ENCODE measurements at regions not wholly inside any gene's neighbourhood (a gene's known extent, or its start where the extent isn't known, plus 50 kb on each side); places are given as distances from the start of the nearest gene placed in this dataset.

GRCh38 chr1:56147034-56147433 is 432.3 kb downstream of the PLPP3 start:
- no peaks in the 10 kb centered on the region for H3K9me3 ChIP-seq (ENCODE audit: insufficient read depth in 2 of 2, low read depth in 1 of 2, low read length in 1 of 2)
- H3K27ac ChIP-seq (ENCODE audit: low read depth, low read length) = no peak overlapping the region
- H3K56ac ChIP-seq (replicated peaks; ENCODE audit: insufficient read length, low read depth, low read length) = no peak overlapping the region
- H4K8ac ChIP-seq (ENCODE audit: extremely low read depth, insufficient read depth, low read length) = no peak overlapping the region
- no peak overlapping the region for H3K4me3 ChIP-seq (ENCODE audit: extremely low read depth in 1 of 4, insufficient read depth in 2 of 4, low read depth in 3 of 4, low read length in 4 of 4)
- H4K5ac ChIP-seq (ENCODE audit: insufficient read length, low read depth, low read length) = no peak overlapping the region
- H3K18ac ChIP-seq (ENCODE audit: extremely low read depth, low read length) = no peak overlapping the region
- no peak overlapping the region for H2AFZ ChIP-seq (ENCODE audit: low read length)
- H3K14ac ChIP-seq (ENCODE audit: insufficient read length) = no peak overlapping the region
- no peak overlapping the region for H2AK5ac ChIP-seq (ENCODE audit: low read depth, low read length)
- no peak overlapping the region for H3K9ac ChIP-seq (replicated peaks in 1 of 4; ENCODE audit: extremely low read depth in 1 of 4, low read depth in 3 of 4, low read length in 3 of 4)
- H2BK20ac ChIP-seq (ENCODE audit: low read length) = no peak overlapping the region
- H3K27me3 ChIP-seq (replicated peaks in 1 of 4; ENCODE audit: control insufficient read depth in 3 of 4, extremely low read depth in 1 of 4, insufficient read depth in 3 of 4, low read length in 3 of 4) = peaks cover 0 to 2% (median 0%) of the 10 kb centered on the region in 4 experiments; a peak in 2 of 7 replicates
- H2BK5ac ChIP-seq (ENCODE audit: low read depth, low read length) = no peak overlapping the region
- no peak overlapping the region for H3K4ac ChIP-seq (replicated peaks; ENCODE audit: insufficient read length, low read depth, low read length)
- H3K23me2 ChIP-seq (ENCODE audit: low read depth, low read length) = no peaks in the 10 kb centered on the region
- ChIA-PET POLR2A (ENCODE audit: partially characterized antibody) (no interaction called here), CTCF (ENCODE audit: partially characterized antibody) (interaction anchor here (0.8 to 1.6 kb wide), 6 partner anchors 11 to 438 kb away, joined by 3 to 6 read pairs (median 3); no protein-coding TSS in a partner anchor)
- TF ChIP-seq CHD2 (IDR thresholded peaks at IDR 0.05; ENCODE audit: low read length) (no peak), EGR1 (IDR thresholded peaks at IDR 0.05; ENCODE audit: borderline replicate concordance, low read depth, low read length) (no peak), TEAD4 (IDR thresholded peaks at IDR 0.05; ENCODE audit: low read depth, low read length) (no peak)
- H2BK15ac ChIP-seq (ENCODE audit: low read length) = no peak overlapping the region
- no peaks in the 10 kb centered on the region for H4K20me1 ChIP-seq (replicated peaks in 1 of 2; ENCODE audit: control insufficient read depth in 1 of 2, insufficient read depth in 2 of 2, low read length in 2 of 2)
- H3K79me1 ChIP-seq (ENCODE audit: low read depth, low read length) = no peaks in the 10 kb centered on the region
- no peak overlapping the region for H2BK12ac ChIP-seq (ENCODE audit: low read depth, low read length)
- no peaks in the 10 kb centered on the region for H3K79me2 ChIP-seq (ENCODE audit: control insufficient read depth in 1 of 2, insufficient read depth in 2 of 2, low read length in 2 of 2)
- no peak overlapping the region for H4K91ac ChIP-seq (replicated peaks; ENCODE audit: insufficient read length, low read length)
- 96% methylated on average over 2 of the region's 2 CpGs; no CpG with 5 or more reads in 1 of the 2 experiments for WGBS, 2 experiments (ENCODE audit: extremely low coverage in 1 of 2, insufficient coverage in 1 of 2, insufficient read length in 1 of 2, insufficient replicate concordance in 2 of 2, low coverage in 1 of 2, low lambda C conversion rate in 2 of 2, missing lambda C conversion rate in 1 of 2)
- no peak overlapping the region for H2BK120ac ChIP-seq (replicated peaks; ENCODE audit: low read depth, low read length)
- H3K23ac ChIP-seq (ENCODE audit: insufficient read length) = no peak overlapping the region
- no peak overlapping the region for H3K4me2 ChIP-seq (ENCODE audit: insufficient read depth in 1 of 2, low read depth in 2 of 2, low read length in 2 of 2)
- FAIRE-seq (no peak), DNase-seq (ENCODE audit: low read depth in 1 of 2, low spot score in 2 of 2) (no peak)
- no peaks in the 10 kb centered on the region for H3K4me1 ChIP-seq (replicated peaks in 1 of 4; ENCODE audit: control insufficient read depth in 3 of 4, insufficient read depth in 4 of 4, low read length in 3 of 4)
- H3K36me3 ChIP-seq (ENCODE audit: control insufficient read depth in 2 of 4, insufficient read depth in 4 of 4, low read length in 3 of 4) = no peaks in the 10 kb centered on the region
